Aorta (tissue), 5 donors: ENCODE measurements at regions not wholly inside any gene's neighbourhood (a gene's known extent, or its start where the extent isn't known, plus 50 kb on each side); places are given as distances from the start of the nearest gene placed in this dataset.

ENCODE experiments used
- ATAC-seq: fragments of 200-7000 bp; cut with Tn5 transposase; one replicate; pipeline ENCODE4 v1.9.1; 2022; ENCODE audit warnings: moderate library complexity; ENCODE audit not compliant: low FRiP score
- DNase-seq, 2 donors: peaks; one replicate each; pipeline ENCODE4 v3.0.0-alpha.2; 2020
- H3K27ac ChIP-seq, 2 donors: one replicate each; pipeline ENCODE4 v1.5.1; 2013; ENCODE audit warnings: low read length in 2 of 2, mild to moderate bottlenecking in 2 of 2, moderate library complexity in 2 of 2, control low read depth in 1 of 2, inconsistent platforms in 1 of 2, low read depth in 1 of 2
- H3K27me3 ChIP-seq, 2 donors: one replicate each; pipeline ENCODE4 v1.6.1; 2013; ENCODE audit warnings: control low read depth in 1 of 2, low read length in 1 of 2, mild to moderate bottlenecking in 1 of 2, moderate library complexity in 1 of 2; ENCODE audit not compliant: insufficient read depth in 2 of 2, control insufficient read depth in 1 of 2
- H3K36me3 ChIP-seq, 2 donors: one replicate each; pipeline ENCODE4 v1.6.1; 2013; ENCODE audit warnings: control low read depth in 1 of 2, low read length in 1 of 2, mild to moderate bottlenecking in 1 of 2; ENCODE audit not compliant: insufficient read depth in 2 of 2, control insufficient read depth in 1 of 2
- H3K4me1 ChIP-seq, 2 donors: one replicate each; pipeline ENCODE4 v1.6.1; 2013; ENCODE audit warnings: low read length in 2 of 2, control low read depth in 1 of 2, mild to moderate bottlenecking in 1 of 2, moderate library complexity in 1 of 2; ENCODE audit not compliant: insufficient read depth in 2 of 2, control insufficient read depth in 1 of 2
- H3K4me3 ChIP-seq, 2 donors: one replicate each; pipeline ENCODE4 v1.5.1; 2013; ENCODE audit warnings: low read length in 2 of 2, control low read depth in 1 of 2, mild to moderate bottlenecking in 1 of 2
- H3K9me3 ChIP-seq: one replicate; pipeline ENCODE4 v1.6.1; 2013; ENCODE audit warnings: mild to moderate bottlenecking, low read length; ENCODE audit not compliant: control insufficient read depth
- WGBS, 2 donors: extraction: QIAGEN DNeasy Blood & Tissue Kit; methylation state at CpG; one replicate each; pipeline ENCODE4 v1.1.7; 2013; 5-methylcytosine and 5-hydroxymethylcytosine counted together
- intact Hi-C, 2 donors: fragments of 100-400 bp; cut with DNase I; formaldehyde crosslinking; loops; one replicate each; pipeline versions ENCODE4 v1.14.2 to v1.15.0; 2022
- donor health status: healthy with polysubstance abuse.
- donor health status: Bipolar disorder and iron deficiency.
- donor health status: DM: no; HTN: no; CAD: no.
- donor health status: DM: no; HTN: no; CAD: no.
- donor health status: DM: yes; HTN: yes; CAD: no.

- intact Hi-C loops: no loop called here
- no peak for ATAC-seq
- Histone ChIP-seq H3K27ac (no peak overlapping the region), H3K4me3 (no peak overlapping the region), H3K9me3 (no peaks in the 10 kb centered on the region), H3K36me3 (no peaks in the 10 kb centered on the region), H3K4me1 (no peaks in the 10 kb centered on the region), H3K27me3 (no peaks in the 10 kb centered on the region)
- 45 to 59% methylated on average over 3 of the region's 3 CpGs for WGBS, 2 donors
- DNase-seq: no peak
Measured at GRCh38 chr14:43483415-43483814, 1023.7 kb downstream of the FSCB start.

GRCh38 chr14:43481864-43482263, 1025.2 kb downstream of the FSCB start:
- intact Hi-C loops: no loop called here
- Histone ChIP-seq H3K36me3 (no peaks in the 10 kb centered on the region), H3K27ac (no peak overlapping the region), H3K9me3 (no peaks in the 10 kb centered on the region), H3K4me1 (no peaks in the 10 kb centered on the region), H3K27me3 (no peaks in the 10 kb centered on the region), H3K4me3 (no peak overlapping the region)
- DNase-seq: no peak
- ATAC-seq: no peak
- 92 to 96% methylated on average over 2 of the region's 2 CpGs for WGBS, 2 donors

GRCh38 chr14:43480976-43481375, 1026.1 kb downstream of the FSCB start:
- H3K9me3 ChIP-seq: no peaks in the 10 kb centered on the region
- H3K27me3 ChIP-seq: no peaks in the 10 kb centered on the region
- 91% methylated on average over 1 of the region's 1 CpG for WGBS, 2 donors
- DNase-seq (no peak), ATAC-seq (no peak)
- no peaks in the 10 kb centered on the region for H3K36me3 ChIP-seq
- intact Hi-C loops: no loop called here
- H3K4me1 ChIP-seq: no peaks in the 10 kb centered on the region
- H3K4me3 ChIP-seq: no peak overlapping the region
- no peak overlapping the region for H3K27ac ChIP-seq

- no peaks in the 10 kb centered on the region for H3K9me3 ChIP-seq
- DNase-seq (no peak), ATAC-seq (no peak)
- H3K4me3 ChIP-seq: no peak overlapping the region
- intact Hi-C loops: no loop called here
- no peaks in the 10 kb centered on the region for H3K36me3 ChIP-seq
- 51 to 54% methylated on average over 2 of the region's 2 CpGs for WGBS, 2 donors
- no peaks in the 10 kb centered on the region for H3K4me1 ChIP-seq
- no peak overlapping the region for H3K27ac ChIP-seq
- no peaks in the 10 kb centered on the region for H3K27me3 ChIP-seq
Measured at GRCh38 chr14:43479596-43480195, 1027.4 kb downstream of the FSCB start.

- Histone ChIP-seq H3K27me3 (no peaks in the 10 kb centered on the region), H3K4me1 (no peaks in the 10 kb centered on the region), H3K4me3 (no peak overlapping the region), H3K9me3 (no peaks in the 10 kb centered on the region), H3K36me3 (no peaks in the 10 kb centered on the region), H3K27ac (no peak overlapping the region)
- no peak for ATAC-seq
- DNase-seq: no peak
- intact Hi-C loops: no loop called here
- 78 to 79% methylated on average over 2 of the region's 2 CpGs for WGBS, 2 donors
Measured at GRCh38 chr14:43476822-43477221, 1030.3 kb downstream of the FSCB start.

GRCh38 chr14:43475757-43476156, 1031.3 kb downstream of the FSCB start:
- intact Hi-C loops: no loop called here
- Histone ChIP-seq H3K27me3 (no peaks in the 10 kb centered on the region), H3K36me3 (no peaks in the 10 kb centered on the region), H3K9me3 (no peaks in the 10 kb centered on the region), H3K4me1 (no peaks in the 10 kb centered on the region), H3K27ac (no peak overlapping the region), H3K4me3 (no peak overlapping the region)
- ATAC-seq: no peak
- no peak for DNase-seq

GRCh38 chr14:43471595-43471994, 1035.5 kb downstream of the FSCB start:
- ATAC-seq: no peak
- intact Hi-C loops: no loop called here
- H3K4me1 ChIP-seq: no peaks in the 10 kb centered on the region
- no peak overlapping the region for H3K4me3 ChIP-seq
- no peaks in the 10 kb centered on the region for H3K9me3 ChIP-seq
- no peaks in the 10 kb centered on the region for H3K27me3 ChIP-seq
- DNase-seq: no peak
- no peaks in the 10 kb centered on the region for H3K36me3 ChIP-seq
- WGBS, 2 donors: 67 to 71% methylated on average over 1 of the region's 1 CpG
- no peak overlapping the region for H3K27ac ChIP-seq

GRCh38 chr14:43464968-43465367, 1042.1 kb downstream of the FSCB start:
- Histone ChIP-seq H3K27me3 (no peaks in the 10 kb centered on the region), H3K36me3 (no peaks in the 10 kb centered on the region), H3K27ac (no peak overlapping the region), H3K4me3 (no peak overlapping the region), H3K4me1 (no peaks in the 10 kb centered on the region), H3K9me3 (no peaks in the 10 kb centered on the region)
- 54 to 74% methylated on average over 1 of the region's 1 CpG for WGBS, 2 donors
- DNase-seq (no peak), ATAC-seq (no peak)
- intact Hi-C loops: no loop called here

GRCh38 chr14:43449291-43449690, 1057.8 kb downstream of the FSCB start:
- 32 to 34% methylated on average over 5 of the region's 5 CpGs for WGBS, 2 donors

More at GRCh38 chr14:43449291-43449690, 1057.8 kb downstream of the FSCB start:
- no peak overlapping the region for H3K27ac ChIP-seq
- no peaks in the 10 kb centered on the region for H3K36me3 ChIP-seq
- no peak for DNase-seq
- H3K4me1 ChIP-seq: no peaks in the 10 kb centered on the region
- no peaks in the 10 kb centered on the region for H3K9me3 ChIP-seq
- intact Hi-C loops: no loop called here
- no peaks in the 10 kb centered on the region for H3K27me3 ChIP-seq
- no peak for ATAC-seq
- H3K4me3 ChIP-seq: no peak overlapping the region
